DND-41 (cell line): ENCODE measurements at regions not wholly inside any gene's neighbourhood (a gene's known extent, or its start where the extent isn't known, plus 50 kb on each side); places are given as distances from the start of the nearest gene placed in this dataset.

ENCODE experiments used
- ATAC-seq: fragments of 200-7000 bp; cut with Tn5 transposase; 3 replicates; pipeline ENCODE4 v1.9.1; 2021; ENCODE audit warnings: low read depth; ENCODE audit not compliant: insufficient read depth
- DNase-seq: peaks from one replicate; pipeline ENCODE4 v3.0.0-alpha.2; 2020
- H2AFZ ChIP-seq: 2 replicates; pipeline ENCODE4 v1.6.0; 2012; ENCODE audit warnings: low read depth, low read length
- H3K27ac ChIP-seq: 2 replicates; pipeline ENCODE4 v1.5.1; 2012; ENCODE audit warnings: low read length, inconsistent platforms
- H3K27me3 ChIP-seq: fragments of 200-600 bp; sonication (generic); 2 replicates; pipeline ENCODE4 v1.6.0; 2012; ENCODE audit warnings: low read length, mild to moderate bottlenecking, inconsistent platforms; ENCODE audit not compliant: insufficient read depth, poor library complexity
- H3K36me3 ChIP-seq: 2 replicates; pipeline ENCODE4 v1.5.1; 2012; ENCODE audit warnings: low read length, inconsistent platforms; ENCODE audit not compliant: insufficient read depth
- H3K4me1 ChIP-seq: 2 replicates; pipeline ENCODE4 v1.5.1; 2012; ENCODE audit warnings: mild to moderate bottlenecking, low read length; ENCODE audit not compliant: insufficient read depth
- H3K4me2 ChIP-seq: 2 replicates; pipeline ENCODE4 v1.6.0; 2012; ENCODE audit warnings: mild to moderate bottlenecking, moderate library complexity, low read length, inconsistent platforms; ENCODE audit not compliant: insufficient read depth
- H3K4me3 ChIP-seq, 2 experiments: fragments of 200-600 bp in 1 of 2; shearing (Covaris generic) in 1 of 2; 2 replicates each; pipeline ENCODE4 v1.5.1; 2012 to 2016; ENCODE audit warnings: inconsistent platforms in 2 of 2, low read length in 2 of 2, mild to moderate bottlenecking in 2 of 2, low read depth in 1 of 2, moderate library complexity in 1 of 2
- H3K79me2 ChIP-seq: 2 replicates; pipeline ENCODE4 v1.6.0; 2012; ENCODE audit warnings: low read length, inconsistent platforms; ENCODE audit not compliant: insufficient read depth
- H3K9ac ChIP-seq: 2 replicates; pipeline ENCODE4 v1.6.0; 2012; ENCODE audit warnings: low read depth, mild to moderate bottlenecking, inconsistent platforms, low read length, moderate library complexity
- H3K9me3 ChIP-seq: 2 replicates; pipeline ENCODE4 v1.5.1; 2012; ENCODE audit warnings: low read length, moderate library complexity, mild to moderate bottlenecking, inconsistent platforms; ENCODE audit not compliant: insufficient read depth, severe bottlenecking
- H4K20me1 ChIP-seq: 2 replicates; pipeline ENCODE4 v1.6.0; 2012; ENCODE audit warnings: low read length; ENCODE audit not compliant: insufficient read depth
- EZH2 ChIP-seq: IDR thresholded peaks from 3 replicates; pipeline ENCODE4 v1.6.1; 2012; ENCODE audit warnings: borderline replicate concordance, low read depth, mild to moderate bottlenecking, moderate library complexity, low read length, inconsistent platforms; ENCODE audit not compliant: severe bottlenecking
- TF ChIP-seq, protein P1 (sequence below): IDR thresholded peaks from 2 replicates; pipeline ENCODE4 v1.5.1; 2012; ENCODE audit warnings: borderline replicate concordance, low read length, moderate library complexity, mild to moderate bottlenecking; ENCODE audit not compliant: poor library complexity, severe bottlenecking; ENCODE audit errors: extremely low read depth

DNA sequence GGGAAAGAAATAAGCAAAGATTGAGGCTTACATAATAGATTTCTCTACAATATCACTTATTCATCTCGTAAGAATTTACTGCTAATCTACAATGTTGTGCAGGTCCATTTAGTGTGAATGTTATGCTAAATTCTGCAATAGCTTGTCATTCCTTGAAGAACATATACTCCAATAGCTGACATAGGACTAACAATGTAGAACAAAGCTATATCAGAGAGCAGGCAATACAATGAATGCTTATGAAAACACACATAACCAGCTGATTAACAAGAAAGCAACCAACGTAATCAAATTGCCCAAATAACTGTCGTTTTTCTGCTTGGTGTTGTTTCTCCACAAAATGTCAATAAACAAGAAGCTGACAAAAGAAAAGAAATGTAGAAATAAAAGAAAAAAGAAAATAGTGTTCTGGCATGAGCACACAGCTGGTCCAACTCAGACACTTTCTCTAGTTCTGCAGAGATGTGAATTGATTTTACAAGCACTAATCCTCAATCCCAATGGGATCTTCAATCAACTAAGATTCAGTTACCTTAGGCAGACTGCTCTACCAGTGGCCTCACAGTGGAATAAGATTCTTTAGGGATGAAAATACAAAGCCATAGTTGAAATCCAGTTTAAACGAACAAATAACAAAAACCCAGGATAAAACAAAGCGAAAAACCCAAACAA lies 1024.7 kb upstream of the PIK3C3 start:
- ATAC-seq (no peak), DNase-seq (no peak)
- H3K9me3 ChIP-seq: no peaks in the 10 kb centered on the region
- no peaks in the 10 kb centered on the region for H3K79me2 ChIP-seq
- H4K20me1 ChIP-seq: no peaks in the 10 kb centered on the region
- no peaks in the 10 kb centered on the region for H3K27me3 ChIP-seq
- no peak overlapping the region for H3K4me3 ChIP-seq
- H3K9ac ChIP-seq: no peak overlapping the region
- H3K27ac ChIP-seq: no peak overlapping the region
- H3K4me1 ChIP-seq: no peaks in the 10 kb centered on the region
- H2AFZ ChIP-seq: no peak overlapping the region
- no peak overlapping the region for H3K4me2 ChIP-seq
- no peaks in the 10 kb centered on the region for H3K36me3 ChIP-seq
- no peak for TF ChIP-seq EZH2
- TF ChIP-seq, protein P1, sequence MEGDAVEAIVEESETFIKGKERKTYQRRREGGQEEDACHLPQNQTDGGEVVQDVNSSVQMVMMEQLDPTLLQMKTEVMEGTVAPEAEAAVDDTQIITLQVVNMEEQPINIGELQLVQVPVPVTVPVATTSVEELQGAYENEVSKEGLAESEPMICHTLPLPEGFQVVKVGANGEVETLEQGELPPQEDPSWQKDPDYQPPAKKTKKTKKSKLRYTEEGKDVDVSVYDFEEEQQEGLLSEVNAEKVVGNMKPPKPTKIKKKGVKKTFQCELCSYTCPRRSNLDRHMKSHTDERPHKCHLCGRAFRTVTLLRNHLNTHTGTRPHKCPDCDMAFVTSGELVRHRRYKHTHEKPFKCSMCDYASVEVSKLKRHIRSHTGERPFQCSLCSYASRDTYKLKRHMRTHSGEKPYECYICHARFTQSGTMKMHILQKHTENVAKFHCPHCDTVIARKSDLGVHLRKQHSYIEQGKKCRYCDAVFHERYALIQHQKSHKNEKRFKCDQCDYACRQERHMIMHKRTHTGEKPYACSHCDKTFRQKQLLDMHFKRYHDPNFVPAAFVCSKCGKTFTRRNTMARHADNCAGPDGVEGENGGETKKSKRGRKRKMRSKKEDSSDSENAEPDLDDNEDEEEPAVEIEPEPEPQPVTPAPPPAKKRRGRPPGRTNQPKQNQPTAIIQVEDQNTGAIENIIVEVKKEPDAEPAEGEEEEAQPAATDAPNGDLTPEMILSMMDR: no peak

DNA sequence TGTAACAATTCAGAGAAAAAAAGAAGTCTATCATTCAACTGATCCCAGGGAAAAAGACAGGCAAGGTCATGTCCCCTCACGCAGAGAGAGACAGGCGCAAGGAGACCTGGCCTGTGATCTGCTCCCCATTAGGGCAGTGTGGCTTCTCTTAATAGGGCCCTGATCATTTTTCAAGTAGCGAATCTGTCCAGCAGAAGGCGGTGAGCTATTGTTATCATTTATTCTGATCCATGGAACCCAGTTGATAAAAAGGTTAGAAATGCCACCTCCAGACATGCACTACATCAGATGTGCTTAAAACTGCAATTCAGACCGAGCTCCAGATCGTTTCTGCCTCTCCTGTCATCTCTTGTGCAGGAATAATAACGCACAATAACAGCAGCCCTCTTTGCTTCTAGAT lies 1025.6 kb upstream of the PIK3C3 start:
- H3K36me3 ChIP-seq: no peaks in the 10 kb centered on the region
- no peaks in the 10 kb centered on the region for H3K9me3 ChIP-seq

DNA sequence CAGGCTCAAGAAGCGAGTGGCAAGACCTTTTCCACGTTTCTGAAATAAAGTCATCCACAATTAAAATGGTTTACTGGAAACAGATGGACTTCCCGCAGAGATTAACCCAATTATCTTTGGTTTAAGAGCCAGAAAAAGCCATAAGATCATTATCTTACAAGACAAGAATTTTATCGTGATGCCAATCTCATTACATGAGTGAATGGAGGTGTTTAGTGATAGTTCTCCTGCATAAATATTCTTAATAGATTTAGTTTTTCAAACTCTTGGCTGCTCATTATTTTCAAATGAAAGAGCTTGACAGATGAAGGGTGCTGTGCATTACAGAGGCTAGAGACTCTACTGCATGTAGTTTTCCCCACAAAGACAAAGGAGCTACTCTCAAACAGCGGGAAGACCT lies 1028.4 kb upstream of the PIK3C3 start:
- Histone ChIP-seq H3K27ac (no peak overlapping the region), H3K27me3 (no peaks in the 10 kb centered on the region), H3K9me3 (no peaks in the 10 kb centered on the region), H3K36me3 (no peaks in the 10 kb centered on the region), H3K4me3 (no peak overlapping the region), H3K4me1 (no peaks in the 10 kb centered on the region), H3K79me2 (no peaks in the 10 kb centered on the region), H3K4me2 (no peak overlapping the region), H3K9ac (no peak overlapping the region), H2AFZ (no peak overlapping the region), H4K20me1 (no peaks in the 10 kb centered on the region)
- ATAC-seq: no peak
- no peak for TF ChIP-seq EZH2
- TF ChIP-seq, protein P1: no peak
- no peak for DNase-seq

More for the DNA sequence above, 1025.6 kb upstream of the PIK3C3 start:
- Histone ChIP-seq H4K20me1 (no peaks in the 10 kb centered on the region), H3K27ac (no peak overlapping the region), H3K9ac (no peak overlapping the region), H3K27me3 (no peaks in the 10 kb centered on the region), H3K4me2 (no peak overlapping the region), H2AFZ (no peak overlapping the region), H3K4me3 (no peak overlapping the region), H3K4me1 (no peaks in the 10 kb centered on the region), H3K79me2 (no peaks in the 10 kb centered on the region)
- no peak for TF ChIP-seq EZH2
- TF ChIP-seq, protein P1: no peak
- ATAC-seq: no peak
- no peak for DNase-seq
